Lung (tissue), 11 donors: ENCODE measurements at regions not wholly inside any gene's neighbourhood (a gene's known extent, or its start where the extent isn't known, plus 50 kb on each side); places are given as distances from the start of the nearest gene placed in this dataset.

Experiments used
- ATAC-seq: fragments of 200-7000 bp; cut with Tn5 transposase; one replicate; pipeline ENCODE4 v1.9.1; 2020; ENCODE audit warnings: moderate number of reproducible peaks; ENCODE audit not compliant: insufficient read depth, low FRiP score
- DNase-seq, 3 donors: peaks; one replicate each; pipeline ENCODE4 v3.0.0-alpha.2; 2013 to 2017
- H3K27ac ChIP-seq, 2 donors: one replicate each; pipeline ENCODE4 v1.5.1; 2013; ENCODE audit warnings: mild to moderate bottlenecking in 2 of 2, moderate library complexity in 2 of 2, control low read depth in 1 of 2, inconsistent platforms in 1 of 2, low read depth in 1 of 2, low read length in 1 of 2
- H3K27me3 ChIP-seq, 3 donors: one replicate each; pipeline ENCODE4 v1.5.1; 2013; ENCODE audit warnings: low read length in 2 of 3; ENCODE audit not compliant: control insufficient read depth in 3 of 3, insufficient read depth in 3 of 3
- H3K36me3 ChIP-seq, 4 donors: one replicate each; pipeline ENCODE4 v1.5.1; 2013; ENCODE audit warnings: low read length in 4 of 4, mild to moderate bottlenecking in 1 of 4, moderate library complexity in 1 of 4; ENCODE audit not compliant: control insufficient read depth in 4 of 4, insufficient read depth in 4 of 4
- H3K4me1 ChIP-seq, 5 donors: one replicate each; pipeline ENCODE4 v1.5.1; 2013; ENCODE audit warnings: low read length in 5 of 5, mild to moderate bottlenecking in 2 of 5, moderate library complexity in 1 of 5; ENCODE audit not compliant: control insufficient read depth in 5 of 5, insufficient read depth in 5 of 5
- H3K4me3 ChIP-seq: one replicate; pipeline ENCODE4 v1.5.1; 2013; ENCODE audit warnings: mild to moderate bottlenecking, control low read depth, moderate library complexity
- H3K9ac ChIP-seq, 2 donors: one replicate each; pipeline ENCODE4 v1.5.1; 2013; ENCODE audit warnings: low read length in 2 of 2, control low read depth in 1 of 2; ENCODE audit not compliant: insufficient read depth in 1 of 2
- H3K9me3 ChIP-seq, 4 donors: one replicate each; pipeline ENCODE4 v1.5.1; 2013; ENCODE audit warnings: low read length in 3 of 4, mild to moderate bottlenecking in 1 of 4, moderate library complexity in 1 of 4; ENCODE audit not compliant: control insufficient read depth in 4 of 4, insufficient read depth in 3 of 4
- WGBS, 2 donors: extraction: QIAGEN DNeasy Blood & Tissue Kit; methylation state at CpG; one replicate each; pipeline ENCODE4 v1.1.7; 2013; 5-methylcytosine and 5-hydroxymethylcytosine counted together
- TF ChIP-seq, protein P1 (sequence below): IDR thresholded peaks from 2 replicates; pipeline ENCODE4 v1.5.1; 2012; ENCODE audit warnings: mild to moderate bottlenecking; ENCODE audit errors: control extremely low read depth, extremely low read depth
- donor health status: control.
- donor health status: control.
- donor health status: Bipolar disorder and iron deficiency.
- donor health status: healthy.
- donor health status: DM: yes; HTN: yes; CAD: no.

DNA sequence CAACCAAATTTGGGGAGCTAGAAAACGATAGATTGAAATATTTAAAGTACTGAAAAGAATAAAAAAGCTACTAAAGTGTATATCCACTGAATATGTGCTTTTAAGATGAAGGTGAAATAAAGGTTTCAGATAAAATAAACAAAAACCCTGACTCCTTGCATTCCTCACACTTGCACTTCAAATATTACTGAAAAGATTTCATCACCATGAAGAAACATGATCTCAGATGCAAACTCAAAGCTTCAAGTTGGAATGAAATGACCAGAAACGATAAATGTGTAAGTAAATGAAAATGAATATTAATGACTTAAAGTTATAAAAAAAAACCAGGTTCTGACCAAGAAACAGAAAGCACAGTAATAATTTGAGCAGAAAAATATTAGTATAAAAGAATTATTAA, 1246.0 kb upstream of the ACVR2A start:
- Histone ChIP-seq H3K36me3 (no peaks in the 10 kb centered on the region), H3K9ac (no peak overlapping the region), H3K4me1 (no peaks in the 10 kb centered on the region), H3K27ac (no peak overlapping the region), H3K4me3 (no peak overlapping the region), H3K9me3 (no peaks in the 10 kb centered on the region), H3K27me3 (no peaks in the 10 kb centered on the region)
- ATAC-seq (no peak), DNase-seq (peak in 1 of 3 donors; percentile 13)
- 68 to 72% methylated on average over 2 of the region's 2 CpGs for WGBS, 2 donors
- TF ChIP-seq, protein P1, sequence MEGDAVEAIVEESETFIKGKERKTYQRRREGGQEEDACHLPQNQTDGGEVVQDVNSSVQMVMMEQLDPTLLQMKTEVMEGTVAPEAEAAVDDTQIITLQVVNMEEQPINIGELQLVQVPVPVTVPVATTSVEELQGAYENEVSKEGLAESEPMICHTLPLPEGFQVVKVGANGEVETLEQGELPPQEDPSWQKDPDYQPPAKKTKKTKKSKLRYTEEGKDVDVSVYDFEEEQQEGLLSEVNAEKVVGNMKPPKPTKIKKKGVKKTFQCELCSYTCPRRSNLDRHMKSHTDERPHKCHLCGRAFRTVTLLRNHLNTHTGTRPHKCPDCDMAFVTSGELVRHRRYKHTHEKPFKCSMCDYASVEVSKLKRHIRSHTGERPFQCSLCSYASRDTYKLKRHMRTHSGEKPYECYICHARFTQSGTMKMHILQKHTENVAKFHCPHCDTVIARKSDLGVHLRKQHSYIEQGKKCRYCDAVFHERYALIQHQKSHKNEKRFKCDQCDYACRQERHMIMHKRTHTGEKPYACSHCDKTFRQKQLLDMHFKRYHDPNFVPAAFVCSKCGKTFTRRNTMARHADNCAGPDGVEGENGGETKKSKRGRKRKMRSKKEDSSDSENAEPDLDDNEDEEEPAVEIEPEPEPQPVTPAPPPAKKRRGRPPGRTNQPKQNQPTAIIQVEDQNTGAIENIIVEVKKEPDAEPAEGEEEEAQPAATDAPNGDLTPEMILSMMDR = no peak

DNA sequence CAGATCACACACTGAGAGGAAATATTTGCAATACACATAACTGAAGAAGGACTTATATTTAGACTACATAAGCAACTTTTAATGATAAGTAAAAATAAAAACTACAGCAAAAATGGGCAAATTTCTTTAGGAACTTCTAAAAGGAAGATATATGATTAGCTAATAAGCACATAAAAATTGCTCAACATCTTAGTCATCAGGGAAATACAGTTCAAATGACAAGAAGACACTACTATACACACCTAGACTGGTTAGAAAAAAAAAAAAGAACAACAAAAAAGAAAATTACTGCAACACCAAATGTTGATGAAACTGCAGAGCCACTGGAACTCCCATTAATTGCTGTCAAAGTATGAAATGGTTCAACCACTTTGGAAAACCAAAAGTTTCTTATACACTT, 1247.5 kb upstream of the ACVR2A start:
- TF ChIP-seq, protein P1 = no peak
- H3K4me1 ChIP-seq = no peaks in the 10 kb centered on the region
- H3K36me3 ChIP-seq = no peaks in the 10 kb centered on the region
- H3K27me3 ChIP-seq = no peaks in the 10 kb centered on the region
- H3K4me3 ChIP-seq = no peak overlapping the region
- no peak overlapping the region for H3K9ac ChIP-seq
- H3K9me3 ChIP-seq = no peaks in the 10 kb centered on the region
- H3K27ac ChIP-seq = no peak overlapping the region
- ATAC-seq = no peak
- no peak for DNase-seq

DNA sequence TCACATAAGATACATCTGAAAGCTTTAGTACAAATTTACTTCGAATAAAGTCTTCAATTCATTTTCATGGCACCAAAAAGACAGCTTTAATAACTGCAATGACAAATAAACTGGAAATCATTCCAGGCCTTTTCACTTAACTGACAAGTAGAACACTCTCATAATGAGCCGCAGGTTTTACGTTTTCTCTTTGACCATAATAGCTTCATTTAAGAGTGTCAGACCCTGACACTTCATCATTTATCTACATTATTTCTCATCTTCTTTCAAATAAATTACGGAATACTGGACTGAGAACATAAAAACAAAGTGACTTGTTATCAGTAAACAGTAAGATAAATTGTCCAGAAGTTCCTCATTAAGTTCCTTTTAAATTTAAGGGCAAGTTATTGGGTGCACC, 1252.9 kb upstream of the ACVR2A start:
- Histone ChIP-seq H3K9ac (no peak overlapping the region), H3K36me3 (no peaks in the 10 kb centered on the region), H3K4me3 (no peak overlapping the region), H3K27me3 (no peaks in the 10 kb centered on the region), H3K4me1 (no peaks in the 10 kb centered on the region), H3K27ac (no peak overlapping the region), H3K9me3 (peaks cover 0 to 4% (median 0%) of the 10 kb centered on the region in 4 donors)
- DNase-seq (no peak), ATAC-seq (no peak)
- 66 to 80% methylated on average over 4 of the region's 4 CpGs for WGBS, 2 donors
- TF ChIP-seq, protein P1 = no peak

DNA sequence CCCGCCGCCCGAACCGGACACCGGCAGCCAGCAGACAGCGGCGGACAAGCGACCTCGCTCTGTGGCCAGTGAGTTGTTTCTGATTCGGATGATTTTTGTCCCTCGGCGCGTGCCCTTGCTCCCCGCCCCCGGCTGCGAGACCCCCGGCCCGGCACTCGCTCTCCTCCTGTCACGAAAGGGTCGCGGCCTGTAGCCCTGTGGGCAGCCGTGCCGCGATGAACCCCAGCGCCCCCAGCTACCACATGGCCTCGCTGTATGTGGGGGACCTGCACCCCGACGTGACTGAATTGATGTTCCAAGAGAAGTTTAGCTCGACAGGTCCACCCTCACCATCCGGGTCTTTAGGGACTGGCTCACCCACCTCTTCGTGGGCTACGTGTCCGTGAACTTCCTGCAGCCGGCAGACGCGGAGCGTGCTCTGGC, 1257.5 kb upstream of the ACVR2A start:
- ATAC-seq (no peak), DNase-seq (no peak)
- H3K27ac ChIP-seq = no peak overlapping the region
- no peaks in the 10 kb centered on the region for H3K27me3 ChIP-seq
- H3K4me3 ChIP-seq = no peak overlapping the region
- 96 to 97% methylated on average over 35 to 38 of the region's 38 CpGs for WGBS, 2 donors
- H3K9ac ChIP-seq = no peak overlapping the region
- TF ChIP-seq, protein P1 = no peak
- H3K36me3 ChIP-seq = no peaks in the 10 kb centered on the region
- H3K4me1 ChIP-seq = no peaks in the 10 kb centered on the region
- H3K9me3 ChIP-seq = peaks cover 0 to 4% (median 0%) of the 10 kb centered on the region in 4 donors
